Neural cell (in vitro differentiated cells): ENCODE measurements at regions not wholly inside any gene's neighbourhood (a gene's known extent, or its start where the extent isn't known, plus 50 kb on each side); places are given as distances from the start of the nearest gene placed in this dataset.
"Not testable (repeated sequence)": the region's sequence is repeated elsewhere in the genome, so short reads cannot be mapped to it uniquely, and the experiment has no call there.

Experiments used
- H2AFZ ChIP-seq: fragments of 200-600, 300-800 bp; sonication (generic), shearing (Covaris generic); 2 replicates; pipeline ENCODE4 v1.6.0; 2014; ENCODE audit warnings: low read depth, mild to moderate bottlenecking, antibody characterized with exemption, low read length, moderate library complexity
- H3F3A ChIP-seq: fragments of 200-600 bp; shearing (Covaris generic); 2 replicates; pipeline ENCODE4 v1.6.1; 2016; ENCODE audit warnings: mild to moderate bottlenecking, moderate library complexity, mixed read lengths, antibody characterized with exemption, low read length; ENCODE audit not compliant: insufficient read depth, poor library complexity, severe bottlenecking
- H3K27ac ChIP-seq: fragments of 200-600, 300-800 bp; sonication (generic), shearing (Covaris generic); 2 replicates; pipeline ENCODE4 v1.5.1; 2014; ENCODE audit warnings: mild to moderate bottlenecking, low read length, moderate library complexity
- H3K27me3 ChIP-seq: fragments of 300-800, 200-600 bp; sonication (generic), shearing (Covaris generic); 2 replicates; pipeline ENCODE4 v1.6.0; 2014; ENCODE audit warnings: mild to moderate bottlenecking, low read depth, low read length, moderate library complexity; ENCODE audit not compliant: insufficient read depth
- H3K36me3 ChIP-seq: fragments of 300-800, 200-600 bp; sonication (generic), shearing (Covaris generic); 2 replicates; pipeline ENCODE4 v1.5.1; 2014; ENCODE audit warnings: mild to moderate bottlenecking, antibody characterized with exemption, low read length, moderate library complexity; ENCODE audit not compliant: insufficient read depth
- H3K4me2 ChIP-seq: fragments of 300-800, 200-600 bp; sonication (generic), shearing (Covaris generic); 2 replicates; pipeline ENCODE4 v1.6.0; 2014; ENCODE audit warnings: mild to moderate bottlenecking, low read length
- H3K4me3 ChIP-seq: fragments of 300-800, 200-600 bp; sonication (generic), shearing (Covaris generic); 2 replicates; pipeline ENCODE4 v1.5.1; 2014; ENCODE audit warnings: mild to moderate bottlenecking, low read length, moderate library complexity
- H3K79me2 ChIP-seq: fragments of 200-600 bp; shearing (Covaris generic); replicated peaks from 2 replicates; pipeline ENCODE4 v1.6.0; 2014; ENCODE audit warnings: mild to moderate bottlenecking, low read length, moderate library complexity; ENCODE audit not compliant: insufficient read depth
- H3K9ac ChIP-seq: fragments of 300-800, 200-600 bp; sonication (generic), shearing (Covaris generic); 2 replicates; pipeline ENCODE4 v1.6.1; 2016; ENCODE audit warnings: mild to moderate bottlenecking, low read length, mixed read lengths
- H3K9me2 ChIP-seq: fragments of 200-600 bp; shearing (Covaris generic); 2 replicates; pipeline ENCODE4 v1.6.1; 2016; ENCODE audit warnings: mild to moderate bottlenecking, low read length, mixed read lengths; ENCODE audit not compliant: insufficient read depth
- H3K9me3 ChIP-seq: fragments of 200-600, 300-800 bp; sonication (generic), shearing (Covaris generic); 2 replicates; pipeline ENCODE4 v1.6.1; 2016; ENCODE audit warnings: mild to moderate bottlenecking, mixed run types, low read length, moderate library complexity, mixed read lengths
- H4K20me1 ChIP-seq: fragments of 200-600 bp; shearing (Covaris generic); 2 replicates; pipeline ENCODE4 v1.6.1; 2016; ENCODE audit warnings: mild to moderate bottlenecking, mixed run types; ENCODE audit not compliant: insufficient read depth
- EP300 ChIP-seq: fragments of 450-650 bp; conservative IDR thresholded peaks from 2 replicates; pipeline ENCODE4 v1.6.1; 2014; ENCODE audit warnings: antibody characterized with exemption, mild to moderate bottlenecking, moderate library complexity; ENCODE audit not compliant: poor library complexity, severe bottlenecking
- EZH2 ChIP-seq: fragments of 200-600, 300-800 bp; shearing (Covaris generic), sonication (generic); IDR thresholded peaks from 2 replicates; pipeline ENCODE4 v1.6.1; 2014; ENCODE audit warnings: antibody characterized with exemption, low read length, borderline replicate concordance, mild to moderate bottlenecking; ENCODE audit not compliant: insufficient read depth, poor library complexity, severe bottlenecking
- MXI1 ChIP-seq: fragments of 450-650 bp; conservative IDR thresholded peaks from 2 replicates; pipeline ENCODE4 v1.6.1; 2014; ENCODE audit warnings: antibody characterized with exemption, mild to moderate bottlenecking; ENCODE audit not compliant: poor library complexity, severe bottlenecking
- POLR2AphosphoS5 ChIP-seq: IDR thresholded peaks from 2 replicates; pipeline ENCODE4 v1.6.1; 2012
- RAD21 ChIP-seq: fragments of 450-650 bp; conservative IDR thresholded peaks from 2 replicates; pipeline ENCODE4 v1.6.1; 2014; ENCODE audit warnings: antibody characterized with exemption, mild to moderate bottlenecking, moderate library complexity
- REST ChIP-seq: IDR thresholded peaks from 2 replicates; pipeline ENCODE4 v1.6.1; 2012; ENCODE audit warnings: borderline replicate concordance
- SMC3 ChIP-seq: fragments of 450-650 bp; conservative IDR thresholded peaks from 2 replicates; pipeline ENCODE4 v1.6.1; 2014; ENCODE audit warnings: antibody characterized with exemption, mild to moderate bottlenecking, moderate library complexity; ENCODE audit not compliant: poor library complexity
- TAF1 ChIP-seq: IDR thresholded peaks from 2 replicates; pipeline ENCODE4 v1.6.1; 2012; ENCODE audit warnings: low read depth
- TF ChIP-seq, protein P1 (sequence below): fragments of 450-650 bp; IDR thresholded peaks from 2 replicates; pipeline ENCODE4 v1.5.1; 2014; ENCODE audit warnings: antibody characterized with exemption, mild to moderate bottlenecking, moderate library complexity; ENCODE audit not compliant: poor library complexity, severe bottlenecking

- no peak overlapping the region for H3K27ac ChIP-seq
- H3K9ac ChIP-seq, result no peak overlapping the region
- H3K27me3 ChIP-seq, result no peaks in the 10 kb centered on the region
- no peak overlapping the region for H3K4me3 ChIP-seq
- no peak overlapping the region for H3K4me2 ChIP-seq
- H4K20me1 ChIP-seq, result no peaks in the 10 kb centered on the region
- H3K36me3 ChIP-seq, result no peaks in the 10 kb centered on the region
- H2AFZ ChIP-seq, result no peak overlapping the region
- no peaks in the 10 kb centered on the region for H3K9me2 ChIP-seq
- no peaks in the 10 kb centered on the region for H3F3A ChIP-seq
- H3K79me2 ChIP-seq, result no peaks in the 10 kb centered on the region
- H3K9me3 ChIP-seq, result no peaks in the 10 kb centered on the region
- TF ChIP-seq REST (no peak), TAF1 (no peak), MXI1 (no peak), RAD21 (no peak), EZH2 (no peak), EP300 (no peak), POLR2AphosphoS5 (no peak), SMC3 (no peak)
- TF ChIP-seq, protein P1, sequence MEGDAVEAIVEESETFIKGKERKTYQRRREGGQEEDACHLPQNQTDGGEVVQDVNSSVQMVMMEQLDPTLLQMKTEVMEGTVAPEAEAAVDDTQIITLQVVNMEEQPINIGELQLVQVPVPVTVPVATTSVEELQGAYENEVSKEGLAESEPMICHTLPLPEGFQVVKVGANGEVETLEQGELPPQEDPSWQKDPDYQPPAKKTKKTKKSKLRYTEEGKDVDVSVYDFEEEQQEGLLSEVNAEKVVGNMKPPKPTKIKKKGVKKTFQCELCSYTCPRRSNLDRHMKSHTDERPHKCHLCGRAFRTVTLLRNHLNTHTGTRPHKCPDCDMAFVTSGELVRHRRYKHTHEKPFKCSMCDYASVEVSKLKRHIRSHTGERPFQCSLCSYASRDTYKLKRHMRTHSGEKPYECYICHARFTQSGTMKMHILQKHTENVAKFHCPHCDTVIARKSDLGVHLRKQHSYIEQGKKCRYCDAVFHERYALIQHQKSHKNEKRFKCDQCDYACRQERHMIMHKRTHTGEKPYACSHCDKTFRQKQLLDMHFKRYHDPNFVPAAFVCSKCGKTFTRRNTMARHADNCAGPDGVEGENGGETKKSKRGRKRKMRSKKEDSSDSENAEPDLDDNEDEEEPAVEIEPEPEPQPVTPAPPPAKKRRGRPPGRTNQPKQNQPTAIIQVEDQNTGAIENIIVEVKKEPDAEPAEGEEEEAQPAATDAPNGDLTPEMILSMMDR, result no peak
These were observed 152.6 kb upstream of the MEX3C start for GRCh38 chr18:51350081-51350480.

GRCh38 chr18:51355841-51356240 lies 158.4 kb upstream of the MEX3C start:
- Histone ChIP-seq H3F3A (no peaks in the 10 kb centered on the region), H3K27ac (no peak overlapping the region), H3K9me3 (no peaks in the 10 kb centered on the region), H3K4me2 (no peak overlapping the region), H3K27me3 (no peaks in the 10 kb centered on the region), H3K9ac (no peak overlapping the region), H3K9me2 (no peaks in the 10 kb centered on the region), H4K20me1 (no peaks in the 10 kb centered on the region), H3K4me3 (no peak overlapping the region), H3K36me3 (no peaks in the 10 kb centered on the region), H3K79me2 (no peaks in the 10 kb centered on the region), H2AFZ (no peak overlapping the region)
- no peak for TF ChIP-seq MXI1
- no peak for TF ChIP-seq REST
- no peak for TF ChIP-seq POLR2AphosphoS5
- no peak for TF ChIP-seq TAF1
- no peak for TF ChIP-seq EZH2
- no peak for TF ChIP-seq SMC3
- TF ChIP-seq EP300, result no peak
- TF ChIP-seq RAD21, result no peak
- TF ChIP-seq, protein P1, result no peak

DNA sequence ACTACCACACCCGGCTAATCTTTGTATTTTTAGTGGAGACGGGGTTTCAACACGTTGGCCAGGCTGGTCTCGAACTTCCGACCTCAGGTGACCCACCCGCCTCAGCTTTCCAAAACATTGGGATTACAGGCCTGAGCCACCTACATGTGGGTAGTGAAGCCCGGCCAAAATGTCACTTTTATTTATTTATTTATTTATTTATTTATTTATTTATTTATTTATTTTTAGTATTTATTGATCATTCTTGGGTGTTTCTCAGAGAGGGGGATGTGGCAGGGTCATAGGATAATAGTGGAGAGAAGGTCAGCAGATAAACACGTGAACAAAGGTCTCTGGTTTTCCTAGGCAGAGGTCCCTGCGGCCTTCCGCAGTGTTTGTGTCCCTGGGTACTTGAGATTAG lies 162.8 kb upstream of the MEX3C start:
- H3F3A ChIP-seq, H3K9ac ChIP-seq, H3K9me2 ChIP-seq, H3K9me3 ChIP-seq, H4K20me1 ChIP-seq, H3K79me2 ChIP-seq, H3K27ac ChIP-seq, H3K27me3 ChIP-seq, H3K36me3 ChIP-seq, H3K4me3 ChIP-seq, H2AFZ ChIP-seq, H3K4me2 ChIP-seq: not testable (repeated sequence)
